Esophagus muscularis mucosa (tissue), 4 donors: ENCODE measurements at regions not wholly inside any gene's neighbourhood (a gene's known extent, or its start where the extent isn't known, plus 50 kb on each side); places are given as distances from the start of the nearest gene placed in this dataset.
"Not testable (repeated sequence)": the region's sequence is repeated elsewhere in the genome, so short reads cannot be mapped to it uniquely, and the experiment has no call there.

ENCODE experiments used
- DNase-seq: peaks from one replicate; pipeline ENCODE4 v3.0.0-alpha.2; 2017; ENCODE audit errors: extremely low spot score
- H3K27ac ChIP-seq, 4 donors: fragments of 200-600 bp; sonication (generic); replicated peaks in 1 of 4; 1 replicate in 3 of 4; 2 replicates in 1 of 4; pipeline ENCODE4 v1.5.1; 2016 to 2019; ENCODE audit warnings: mild to moderate bottlenecking in 1 of 4
- H3K27me3 ChIP-seq, 4 donors: fragments of 200-600 bp; sonication (generic); one replicate each; pipeline versions ENCODE4 v1.5.1 to v1.6.0; 2016 to 2019
- H3K36me3 ChIP-seq, 4 donors: fragments of 200-600 bp; sonication (generic); one replicate each; pipeline ENCODE4 v1.5.1; 2016 to 2019
- H3K4me1 ChIP-seq, 4 donors: fragments of 200-600 bp; sonication (generic); one replicate each; pipeline ENCODE4 v1.5.1; 2016 to 2019
- H3K4me3 ChIP-seq, 4 donors: fragments of 200-600 bp; sonication (generic); 1 replicate in 2 of 4; 2 replicates in 2 of 4; pipeline ENCODE4 v1.5.1; 2016 to 2019; ENCODE audit warnings: mild to moderate bottlenecking in 4 of 4, moderate library complexity in 1 of 4
- H3K9me3 ChIP-seq, 4 donors: fragments of 200-600 bp; sonication (generic); 1 replicate in 3 of 4; 2 replicates in 1 of 4; pipeline ENCODE4 v1.5.1; 2016 to 2019
- CTCF ChIP-seq, 3 experiments: fragments of 200-600 bp in 2 of 3; fragments of 450-650 bp in 1 of 3; sonication (generic) in 2 of 3; IDR thresholded peaks; one replicate each; pipeline ENCODE4 v1.5.1; 2017 to 2019; ENCODE audit warnings: antibody characterized with exemption in 3 of 3, mild to moderate bottlenecking in 2 of 3, moderate library complexity in 1 of 3
- EP300 ChIP-seq: sonication (generic); formaldehyde crosslinking; IDR thresholded peaks from one replicate; pipeline ENCODE4 v1.6.1; 2017; ENCODE audit warnings: antibody characterized with exemption
- POLR2A ChIP-seq: fragments of 450-650 bp; IDR thresholded peaks from one replicate; pipeline ENCODE4 v1.6.1; 2017; ENCODE audit warnings: antibody characterized with exemption, moderate library complexity, mild to moderate bottlenecking, low read depth
- POLR2AphosphoS5 ChIP-seq, 2 donors: sonication (generic); formaldehyde crosslinking; IDR thresholded peaks; one replicate each; pipeline ENCODE4 v1.6.1; 2017; ENCODE audit warnings: antibody characterized with exemption in 2 of 2
- WGBS: methylation state at CpG from one replicate; pipeline ENCODE4 v1.1.5; 2018; 5-methylcytosine and 5-hydroxymethylcytosine counted together
- intact Hi-C: fragments of 100-400 bp; cut with DNase I; formaldehyde crosslinking; loops from one replicate; pipeline ENCODE4 v1.15.1; 2023

- intact Hi-C loops = no loop called here
- TF ChIP-seq EP300 (no peak), POLR2A (no peak), CTCF (IDR thresholded peaks at IDR 0.05) (no peak), POLR2AphosphoS5 (IDR thresholded peaks at IDR 0.05) (no peak)
- Histone ChIP-seq H3K27me3 (no peaks in the 10 kb centered on the region), H3K27ac (no peak overlapping the region), H3K4me3 (no peak overlapping the region), H3K36me3 (no peaks in the 10 kb centered on the region), H3K4me1 (no peaks in the 10 kb centered on the region), H3K9me3 (peaks cover 0 to 2% (median 0%) of the 10 kb centered on the region in 4 donors)
- peak; percentile 77 for DNase-seq
- 72% methylated on average over 2 of the region's 2 CpGs for WGBS
Measured at GRCh38 chr5:75885849-75886596, 168.8 kb upstream of the POC5 start.

GRCh38 chr5:75885321-75885720, 168.1 kb upstream of the POC5 start:
- no peaks in the 10 kb centered on the region for H3K4me1 ChIP-seq
- H3K27me3 ChIP-seq = no peaks in the 10 kb centered on the region
- H3K9me3 ChIP-seq = peaks cover 0 to 9% (median 0%) of the 10 kb centered on the region in 4 donors
- no peak overlapping the region for H3K27ac ChIP-seq
- TF ChIP-seq CTCF (IDR thresholded peaks at IDR 0.05) (no peak), POLR2AphosphoS5 (IDR thresholded peaks at IDR 0.05) (no peak), POLR2A (no peak), EP300 (no peak)
- 88% methylated on average over 1 of the region's 1 CpG for WGBS
- intact Hi-C loops = no loop called here
- peak; percentile 55 for DNase-seq
- no peaks in the 10 kb centered on the region for H3K36me3 ChIP-seq
- no peak overlapping the region for H3K4me3 ChIP-seq

- 67% methylated on average over 2 of the region's 2 CpGs for WGBS
- intact Hi-C loops = no loop called here
Measured at GRCh38 chr5:75869891-75870290, 152.7 kb upstream of the POC5 start.

GRCh38 chr5:75862872-75863271, 145.6 kb upstream of the POC5 start:
- 89% methylated on average over 5 of the region's 5 CpGs for WGBS
- H3K4me3 ChIP-seq = no peak overlapping the region
- no peak for DNase-seq
- peaks cover 0 to 3% (median 0%) of the 10 kb centered on the region in 4 donors for H3K27me3 ChIP-seq
- H3K27ac ChIP-seq = no peak overlapping the region
- H3K9me3 ChIP-seq = no peaks in the 10 kb centered on the region
- TF ChIP-seq EP300 = no peak
- TF ChIP-seq POLR2A = no peak
- TF ChIP-seq POLR2AphosphoS5 (IDR thresholded peaks at IDR 0.05) = no peak
- no peak for TF ChIP-seq CTCF (IDR thresholded peaks at IDR 0.05)
- no peaks in the 10 kb centered on the region for H3K4me1 ChIP-seq
- intact Hi-C loops = no loop called here
- H3K36me3 ChIP-seq = no peaks in the 10 kb centered on the region

More at GRCh38 chr5:75869891-75870290, 152.7 kb upstream of the POC5 start:
- Histone ChIP-seq H3K36me3 (no peaks in the 10 kb centered on the region), H3K4me3 (no peak overlapping the region), H3K27ac (no peak overlapping the region), H3K27me3 (no peaks in the 10 kb centered on the region), H3K9me3 (peaks cover 0 to 6% (median 0%) of the 10 kb centered on the region in 4 donors), H3K4me1 (no peaks in the 10 kb centered on the region)
- DNase-seq = no peak
- no peak for TF ChIP-seq POLR2A
- TF ChIP-seq EP300 = no peak
- TF ChIP-seq POLR2AphosphoS5 (IDR thresholded peaks at IDR 0.05) = no peak

- H3K9me3 ChIP-seq, DNase-seq, H3K27ac ChIP-seq, H3K27me3 ChIP-seq, intact Hi-C loops, H3K4me3 ChIP-seq, H3K4me1 ChIP-seq, H3K36me3 ChIP-seq: not testable (repeated sequence)
- WGBS = 81% methylated on average over 11 of the region's 11 CpGs
Measured at GRCh38 chr5:75859621-75860020, 142.4 kb upstream of the POC5 start.

GRCh38 chr5:75856056-75856455, 138.8 kb upstream of the POC5 start:
- TF ChIP-seq POLR2A (no peak), EP300 (no peak), POLR2AphosphoS5 (IDR thresholded peaks at IDR 0.05) (no peak), CTCF (IDR thresholded peaks at IDR 0.05) (no peak)
- Histone ChIP-seq H3K27me3 (peaks cover 0 to 3% (median 0%) of the 10 kb centered on the region in 4 donors), H3K36me3 (no peaks in the 10 kb centered on the region), H3K4me1 (no peaks in the 10 kb centered on the region), H3K9me3 (no peaks in the 10 kb centered on the region), H3K27ac (no peak overlapping the region), H3K4me3 (no peak overlapping the region)
- DNase-seq = no peak
- intact Hi-C loops = no loop called here
